IMR-90 (cell line): ENCODE measurements at regions not wholly inside any gene's neighbourhood (a gene's known extent, or its start where the extent isn't known, plus 50 kb on each side); places are given as distances from the start of the nearest gene placed in this dataset.
"Not testable (repeated sequence)": the region's sequence is repeated elsewhere in the genome, so short reads cannot be mapped to it uniquely, and the experiment has no call there.

Source experiments
- ATAC-seq: fragments of 200-7000 bp; cut with Tn5 transposase; 2 replicates; pipeline ENCODE4 v1.9.1; 2020; ENCODE audit warnings: low read depth, mild to moderate bottlenecking, moderate library complexity
- BruUV-seq: library from RNA; stranded (reverse); fragments of 400-500 nt; replicated peaks from 2 replicates; lab custom pipeline; 2021; lab: Mats Ljungman, UMichigan
- CTCF ChIA-PET: fragments of 300-600 bp; formaldehyde crosslinking; extraction: SDS; loops from one replicate; lab custom pipeline; 2021; ENCODE audit warnings: antibody characterized with exemption; lab: Yijun Ruan, JAX
- POLR2A ChIA-PET: fragments of 300-600 bp; sonication (Branson Sonifier 250); formaldehyde crosslinking; loops from one replicate; lab custom pipeline; 2022; ENCODE audit warnings: antibody characterized with exemption; ENCODE audit not compliant: unreplicated experiment; lab: Charles Lee
- DNase-seq: peaks from one replicate; pipeline ENCODE4 v3.0.0; 2013
- H2AFZ ChIP-seq: replicated peaks from 2 replicates; pipeline ENCODE3; 2013; ENCODE audit warnings: low read length, mild to moderate bottlenecking; ENCODE audit not compliant: poor library complexity
- H2AK5ac ChIP-seq: 2 replicates; pipeline ENCODE4 v1.6.1; 2013; ENCODE audit warnings: low read depth, low read length, inconsistent platforms
- H2AK9ac ChIP-seq: replicated peaks from 2 replicates; pipeline ENCODE3; 2013; ENCODE audit warnings: mild to moderate bottlenecking, low read depth, low read length, moderate library complexity; ENCODE audit not compliant: poor library complexity
- H2BK120ac ChIP-seq: 2 replicates; pipeline ENCODE4 v1.6.1; 2013; ENCODE audit warnings: low read depth, low read length, inconsistent platforms
- H2BK15ac ChIP-seq: 3 replicates; pipeline ENCODE4 v1.6.1; 2013; ENCODE audit warnings: low read depth, low read length, inconsistent platforms
- H2BK20ac ChIP-seq: 2 replicates; pipeline ENCODE4 v1.6.1; 2013; ENCODE audit warnings: low read depth, mild to moderate bottlenecking, inconsistent platforms, low read length, moderate library complexity
- H2BK5ac ChIP-seq: 2 replicates; pipeline ENCODE4 v1.6.1; 2013; ENCODE audit warnings: mild to moderate bottlenecking, low read depth, low read length, inconsistent platforms; ENCODE audit not compliant: poor library complexity, severe bottlenecking
- H3K14ac ChIP-seq: replicated peaks from 2 replicates; pipeline ENCODE4 v1.6.1; 2013; ENCODE audit warnings: low read depth, low read length, inconsistent platforms
- H3K18ac ChIP-seq: 2 replicates; pipeline ENCODE4 v1.6.1; 2013; ENCODE audit warnings: low read depth, low read length, control low read depth
- H3K23ac ChIP-seq: 2 replicates; pipeline ENCODE4 v1.6.1; 2013; ENCODE audit warnings: low read depth, low read length, inconsistent platforms
- H3K27ac ChIP-seq: 2 replicates; pipeline ENCODE4 v1.5.1; 2013; ENCODE audit warnings: mild to moderate bottlenecking, control low read depth, low read length; ENCODE audit not compliant: insufficient read depth
- H3K27me3 ChIP-seq: 2 replicates; pipeline ENCODE4 v1.6.1; 2013; ENCODE audit warnings: low read length; ENCODE audit not compliant: control insufficient read depth, insufficient read depth
- H3K36me3 ChIP-seq: 2 replicates; pipeline ENCODE4 v1.6.1; 2013; ENCODE audit warnings: low read length, mixed read lengths; ENCODE audit not compliant: control insufficient read depth, insufficient read depth
- H3K4ac ChIP-seq: 2 replicates; pipeline ENCODE4 v1.6.1; 2013; ENCODE audit warnings: low read depth, low read length, inconsistent platforms
- H3K4me1 ChIP-seq: 2 replicates; pipeline ENCODE4 v1.6.1; 2013; ENCODE audit warnings: low read length, mixed read lengths; ENCODE audit not compliant: control insufficient read depth, insufficient read depth
- H3K4me2 ChIP-seq: 2 replicates; pipeline ENCODE4 v1.6.1; 2013; ENCODE audit warnings: low read depth, mild to moderate bottlenecking, control low read depth, low read length, moderate library complexity
- H3K4me3 ChIP-seq: 2 replicates; pipeline ENCODE4 v1.5.1; 2013; ENCODE audit warnings: low read depth, mild to moderate bottlenecking, control low read depth, low read length, moderate library complexity; ENCODE audit not compliant: insufficient read depth
- H3K56ac ChIP-seq: 2 replicates; pipeline ENCODE4 v1.6.1; 2013; ENCODE audit warnings: low read length, inconsistent platforms; ENCODE audit not compliant: insufficient read depth; ENCODE audit errors: extremely low read depth
- H3K79me1 ChIP-seq, 2 experiments: 2 replicates each; pipeline ENCODE4 v1.6.1; 2013; ENCODE audit warnings: low read length in 2 of 2, inconsistent platforms in 1 of 2, low read depth in 1 of 2
- H3K9ac ChIP-seq: 2 replicates; pipeline ENCODE4 v1.6.1; 2013; ENCODE audit warnings: low read depth, low read length, control low read depth
- H3K9me1 ChIP-seq: 2 replicates; pipeline ENCODE4 v1.6.1; 2013; ENCODE audit warnings: low read length, inconsistent platforms; ENCODE audit not compliant: insufficient read depth
- H3K9me3 ChIP-seq: 2 replicates; pipeline ENCODE4 v1.6.1; 2013; ENCODE audit warnings: low read length; ENCODE audit not compliant: control insufficient read depth, insufficient read depth
- H4K20me1 ChIP-seq: 2 replicates; pipeline ENCODE4 v1.6.1; 2013; ENCODE audit warnings: low read length, inconsistent platforms; ENCODE audit not compliant: insufficient read depth
- H4K5ac ChIP-seq: 2 replicates; pipeline ENCODE4 v1.6.1; 2013; ENCODE audit warnings: mild to moderate bottlenecking, low read depth, low read length, control low read depth
- H4K8ac ChIP-seq, 2 experiments: 2 replicates each; pipeline ENCODE4 v1.6.1; 2013; ENCODE audit warnings: low read depth in 2 of 2, low read length in 2 of 2, control low read depth in 1 of 2, inconsistent platforms in 1 of 2
- H4K91ac ChIP-seq: 2 replicates; pipeline ENCODE4 v1.6.1; 2013; ENCODE audit warnings: low read depth, low read length, inconsistent platforms; ENCODE audit not compliant: insufficient read depth
- BHLHE40 ChIP-seq: fragments of 150-350 bp; IDR thresholded peaks from 2 replicates; pipeline ENCODE4 v1.6.1; 2016; ENCODE audit warnings: mild to moderate bottlenecking, low read depth, low read length
- NFE2L2 ChIP-seq: fragments of 150-350 bp; IDR thresholded peaks from 2 replicates; pipeline ENCODE4 v1.6.1; 2016; ENCODE audit warnings: low read depth, mild to moderate bottlenecking, low read length
- RCOR1 ChIP-seq: IDR thresholded peaks from 2 replicates; pipeline ENCODE4 v1.6.1; 2012; ENCODE audit warnings: mild to moderate bottlenecking, low read length, improper control_type of control experiment; ENCODE audit not compliant: insufficient replicate concordance
- RFX5 ChIP-seq: IDR thresholded peaks from 2 replicates; pipeline ENCODE4 v1.8.0; 2012; ENCODE audit warnings: low read depth, mild to moderate bottlenecking, low read length, moderate library complexity
- WGBS, 2 experiments: methylation state at CpG; one replicate each; pipeline versions ENCODE4 v1.1.5 to v1.1.7; 2013; ENCODE audit warnings: missing lambda C conversion rate in 2 of 2; ENCODE audit not compliant: insufficient read length in 1 of 2; ENCODE audit errors: extremely low coverage in 2 of 2; 5-methylcytosine and 5-hydroxymethylcytosine counted together
- dilution Hi-C: fragments of 300-500 bp; cut with HindIII; formaldehyde crosslinking; loops from one replicate; pipeline ENCODE4 v1.14.3; 2018; ENCODE audit warnings: low sequenced_read_pairs; ENCODE audit not compliant: unreplicated experiment
- in situ Hi-C: fragments of 300-500 bp; cut with MboI; formaldehyde crosslinking; loops from 3 replicates; pipeline ENCODE4 v1.14.3; 2019; ENCODE audit warnings: low sequenced_read_pairs, inconsistent platforms, mixed read lengths
- intact Hi-C: fragments of 100-400 bp; cut with micrococcal nuclease; formaldehyde crosslinking; loops from 2 replicates; pipeline ENCODE4 v1.10.0; 2022

GRCh38 chr5:82982846-82983245 is 94.3 kb downstream of the TMEM167A start:
- no peak overlapping the region for H2AK5ac ChIP-seq
- H2BK5ac ChIP-seq, result no peak overlapping the region
- no peak overlapping the region for H4K8ac ChIP-seq
- H2AFZ ChIP-seq, result no peak overlapping the region
- DNase-seq (no peak), ATAC-seq (no peak)
- no peaks in the 10 kb centered on the region for H3K9me3 ChIP-seq
- H3K79me1 ChIP-seq, result no peaks in the 10 kb centered on the region
- H2BK120ac ChIP-seq, result no peak overlapping the region
- intact Hi-C loops, result no loop called here
- ChIA-PET CTCF (interaction anchor here (0.6 kb wide), 1 partner anchor 379 kb away, joined by 3 read pairs; no protein-coding TSS in a partner anchor), POLR2A (no interaction called here)
- no peak overlapping the region for H2BK15ac ChIP-seq
- H3K23ac ChIP-seq, result no peak overlapping the region
- dilution Hi-C loops, result no loop called here
- no peak overlapping the region for H3K56ac ChIP-seq
- H3K18ac ChIP-seq, result no peak overlapping the region
- in situ Hi-C loops, result no loop called here
- H3K27me3 ChIP-seq, result no peaks in the 10 kb centered on the region; the same call in 1 of the 2 replicates
- H3K4me3 ChIP-seq, result no peak overlapping the region
- no peak overlapping the region for H2BK20ac ChIP-seq
- no peak overlapping the region for H3K4me2 ChIP-seq
- no peak overlapping the region for H3K14ac ChIP-seq
- H3K4me1 ChIP-seq, result no peaks in the 10 kb centered on the region
- no peak overlapping the region for H3K27ac ChIP-seq
- H3K4ac ChIP-seq, result no peak overlapping the region
- H3K36me3 ChIP-seq, result no peaks in the 10 kb centered on the region
- WGBS, 2 experiments, result no CpG with 5 or more reads among the region's 2 CpGs
- no peaks in the 10 kb centered on the region for H3K9me1 ChIP-seq
- H4K20me1 ChIP-seq, result no peaks in the 10 kb centered on the region
- TF ChIP-seq NFE2L2 (no peak), RCOR1 (no peak), RFX5 (no peak), BHLHE40 (no peak)
- no TSS peak for BruUV-seq
- H4K91ac ChIP-seq, result no peak overlapping the region
- H2AK9ac ChIP-seq, result no peak overlapping the region
- H4K5ac ChIP-seq, result no peak overlapping the region
- no peak overlapping the region for H3K9ac ChIP-seq

GRCh38 chr5:82976887-82977286 is 100.3 kb downstream of the TMEM167A start:
- H2AK9ac ChIP-seq, H2BK5ac ChIP-seq, H4K91ac ChIP-seq, H2AFZ ChIP-seq, H3K9me1 ChIP-seq, in situ Hi-C loops, intact Hi-C loops, DNase-seq, H3K18ac ChIP-seq, H3K27ac ChIP-seq, H2BK20ac ChIP-seq, H3K9ac ChIP-seq, H2BK15ac ChIP-seq, H3K79me1 ChIP-seq, H4K8ac ChIP-seq, ATAC-seq, H3K4me2 ChIP-seq, H3K4ac ChIP-seq, dilution Hi-C loops, H2AK5ac ChIP-seq, BruUV-seq, H3K4me3 ChIP-seq, H2BK120ac ChIP-seq, H3K27me3 ChIP-seq, H3K14ac ChIP-seq, H3K23ac ChIP-seq, CTCF ChIA-PET, H3K36me3 ChIP-seq, H4K20me1 ChIP-seq, H3K56ac ChIP-seq, H4K5ac ChIP-seq, H3K4me1 ChIP-seq, POLR2A ChIA-PET: not testable (repeated sequence)
- H3K9me3 ChIP-seq, result peaks cover 13% of the 10 kb centered on the region
